Activated CD4-positive, alpha-beta T cell treated with anti-CD3 and anti-CD28 coated beads, Interleukin-2, amount 10 ng/mL, durations not matched to agents 7 days and 5 days (primary cell): ENCODE measurements at regions not wholly inside any gene's neighbourhood (a gene's known extent, or its start where the extent isn't known, plus 50 kb on each side); places are given as distances from the start of the nearest gene placed in this dataset.

Source experiments
- CTCF ChIA-PET: fragments of 350-600 bp; sonication (Branson Sonifier 250); formaldehyde crosslinking; loops from one replicate; lab custom pipeline; 2021; ENCODE audit warnings: antibody characterized with exemption; lab: Charles Lee
- POLR2A ChIA-PET: fragments of 350-600 bp; sonication (Branson Sonifier 250); formaldehyde crosslinking; loops from one replicate; lab custom pipeline; 2021; ENCODE audit warnings: antibody characterized with exemption; lab: Charles Lee
- DNase-seq: peaks from one replicate; pipeline ENCODE4 v3.0.0-alpha.2; 2020
- H3K27ac Mint-ChIP-seq: one replicate; pipeline ENCODE4 v1.8.0; 2021; ENCODE audit warnings: mild to moderate bottlenecking, moderate library complexity, mixed read lengths
- H3K27me3 Mint-ChIP-seq: one replicate; pipeline ENCODE4 v1.8.0; 2021; ENCODE audit warnings: mixed read lengths
- H3K36me3 Mint-ChIP-seq: one replicate; pipeline ENCODE4 v1.8.0; 2021; ENCODE audit warnings: low read depth, mixed read lengths
- H3K4me1 Mint-ChIP-seq: one replicate; pipeline ENCODE4 v1.8.0; 2021; ENCODE audit warnings: mixed read lengths
- H3K4me3 Mint-ChIP-seq: one replicate; pipeline ENCODE4 v1.8.0; 2021; ENCODE audit warnings: mild to moderate bottlenecking, moderate library complexity, mixed read lengths
- H3K9me3 Mint-ChIP-seq: one replicate; pipeline ENCODE4 v1.8.0; 2021; ENCODE audit warnings: mixed read lengths

- Mint-ChIP-seq H3K4me3 (no peak overlapping the region), H3K9me3 (no peaks in the 10 kb centered on the region), H3K4me1 (no peaks in the 10 kb centered on the region), H3K27me3 (no peaks in the 10 kb centered on the region), H3K36me3 (no peaks in the 10 kb centered on the region), H3K27ac (no peak overlapping the region)
- CTCF ChIA-PET: no interaction called here
- no peak for DNase-seq
- POLR2A ChIA-PET: no interaction called here
These were observed 597.3 kb downstream of the ZIC1 start for GRCh38 chr3:148006508-148006907.

- Mint-ChIP-seq H3K27ac (no peak overlapping the region), H3K27me3 (no peaks in the 10 kb centered on the region), H3K36me3 (no peaks in the 10 kb centered on the region), H3K4me1 (no peaks in the 10 kb centered on the region), H3K9me3 (no peaks in the 10 kb centered on the region), H3K4me3 (no peak overlapping the region)
- ChIA-PET POLR2A (no interaction called here), CTCF (no interaction called here)
- no peak for DNase-seq
These were observed 599.4 kb downstream of the ZIC1 start for GRCh38 chr3:148008591-148008990.

- peaks cover 8% of the 10 kb centered on the region for H3K9me3 Mint-ChIP-seq
- CTCF ChIA-PET: no interaction called here
These were observed 611.7 kb downstream of the ZIC1 start for GRCh38 chr3:148020861-148021260.

GRCh38 chr3:148021381-148021780 is 612.2 kb downstream of the ZIC1 start:
- Mint-ChIP-seq H3K27ac (no peak overlapping the region), H3K4me3 (no peak overlapping the region), H3K36me3 (no peaks in the 10 kb centered on the region), H3K9me3 (peaks cover 6% of the 10 kb centered on the region), H3K4me1 (no peaks in the 10 kb centered on the region), H3K27me3 (no peaks in the 10 kb centered on the region)
- CTCF ChIA-PET: no interaction called here
- POLR2A ChIA-PET: no interaction called here
- DNase-seq: no peak

More at GRCh38 chr3:148020861-148021260, 611.7 kb downstream of the ZIC1 start:
- Mint-ChIP-seq H3K4me3 (no peak overlapping the region), H3K27ac (no peak overlapping the region), H3K36me3 (no peaks in the 10 kb centered on the region), H3K27me3 (no peaks in the 10 kb centered on the region), H3K4me1 (no peaks in the 10 kb centered on the region)
- POLR2A ChIA-PET: no interaction called here
- no peak for DNase-seq

- DNase-seq: no peak
- no peaks in the 10 kb centered on the region for H3K36me3 Mint-ChIP-seq
- ChIA-PET POLR2A (no interaction called here), CTCF (no interaction called here)
- peaks cover 4% of the 10 kb centered on the region for H3K9me3 Mint-ChIP-seq
- H3K4me3 Mint-ChIP-seq: no peak overlapping the region
- no peaks in the 10 kb centered on the region for H3K4me1 Mint-ChIP-seq
- H3K27ac Mint-ChIP-seq: no peak overlapping the region
- no peaks in the 10 kb centered on the region for H3K27me3 Mint-ChIP-seq
These were observed 614.8 kb downstream of the ZIC1 start for GRCh38 chr3:148023994-148024393.

GRCh38 chr3:148026009-148026588 is 616.9 kb downstream of the ZIC1 start:
- H3K36me3 Mint-ChIP-seq: no peaks in the 10 kb centered on the region
- POLR2A ChIA-PET: no interaction called here
- peaks cover 4% of the 10 kb centered on the region for H3K9me3 Mint-ChIP-seq
- DNase-seq: no peak
- no peaks in the 10 kb centered on the region for H3K27me3 Mint-ChIP-seq
- no peaks in the 10 kb centered on the region for H3K4me1 Mint-ChIP-seq
- H3K27ac Mint-ChIP-seq: no peak overlapping the region
- no peak overlapping the region for H3K4me3 Mint-ChIP-seq
- CTCF ChIA-PET: no interaction called here

- Mint-ChIP-seq H3K4me1 (no peaks in the 10 kb centered on the region), H3K27ac (no peak overlapping the region), H3K4me3 (no peak overlapping the region), H3K27me3 (no peaks in the 10 kb centered on the region), H3K36me3 (no peaks in the 10 kb centered on the region), H3K9me3 (no peaks in the 10 kb centered on the region)
- ChIA-PET CTCF (interaction anchor here (0.6 kb wide), 1 partner anchor 1423 kb away, joined by 4 read pairs; no protein-coding TSS in a partner anchor), POLR2A (no interaction called here)
- DNase-seq: no peak
These were observed 621.8 kb downstream of the ZIC1 start for GRCh38 chr3:148030975-148031374.

GRCh38 chr3:148034353-148034752 is 625.2 kb downstream of the ZIC1 start:
- ChIA-PET CTCF (no interaction called here), POLR2A (no interaction called here)
- Mint-ChIP-seq H3K9me3 (no peaks in the 10 kb centered on the region), H3K27me3 (no peaks in the 10 kb centered on the region), H3K36me3 (no peaks in the 10 kb centered on the region), H3K4me3 (no peak overlapping the region), H3K27ac (no peak overlapping the region), H3K4me1 (no peaks in the 10 kb centered on the region)
- no peak for DNase-seq

GRCh38 chr3:148036331-148036876 is 627.2 kb downstream of the ZIC1 start:
- H3K4me3 Mint-ChIP-seq: no peak overlapping the region
- CTCF ChIA-PET: no interaction called here
- no peaks in the 10 kb centered on the region for H3K27me3 Mint-ChIP-seq
- no peaks in the 10 kb centered on the region for H3K36me3 Mint-ChIP-seq
- H3K4me1 Mint-ChIP-seq: no peaks in the 10 kb centered on the region
- no peaks in the 10 kb centered on the region for H3K9me3 Mint-ChIP-seq
- POLR2A ChIA-PET: no interaction called here
- DNase-seq: no peak
- H3K27ac Mint-ChIP-seq: no peak overlapping the region

- H3K4me1 Mint-ChIP-seq: no peaks in the 10 kb centered on the region
- ChIA-PET CTCF (no interaction called here), POLR2A (no interaction called here)
- no peak for DNase-seq
- no peak overlapping the region for H3K4me3 Mint-ChIP-seq
- H3K9me3 Mint-ChIP-seq: no peaks in the 10 kb centered on the region
- H3K36me3 Mint-ChIP-seq: no peaks in the 10 kb centered on the region
- H3K27ac Mint-ChIP-seq: no peak overlapping the region
- H3K27me3 Mint-ChIP-seq: no peaks in the 10 kb centered on the region
These were observed 633.7 kb downstream of the ZIC1 start for GRCh38 chr3:148042663-148043445.

- Mint-ChIP-seq H3K36me3 (no peaks in the 10 kb centered on the region), H3K27ac (no peak overlapping the region), H3K4me3 (no peak overlapping the region), H3K27me3 (no peaks in the 10 kb centered on the region), H3K9me3 (no peaks in the 10 kb centered on the region), H3K4me1 (no peaks in the 10 kb centered on the region)
- DNase-seq: no peak
- ChIA-PET CTCF (no interaction called here), POLR2A (no interaction called here)
These were observed 635.0 kb downstream of the ZIC1 start for GRCh38 chr3:148044151-148044550.

- no peak for DNase-seq
- Mint-ChIP-seq H3K4me1 (no peaks in the 10 kb centered on the region), H3K9me3 (no peaks in the 10 kb centered on the region), H3K27ac (no peak overlapping the region), H3K27me3 (no peaks in the 10 kb centered on the region), H3K4me3 (no peak overlapping the region), H3K36me3 (no peaks in the 10 kb centered on the region)
- ChIA-PET CTCF (no interaction called here), POLR2A (no interaction called here)
These were observed 642.7 kb upstream of the AGTR1 start for GRCh38 chr3:148054999-148055398.

- ChIA-PET POLR2A (no interaction called here), CTCF (no interaction called here)
- DNase-seq: no peak
- Mint-ChIP-seq H3K9me3 (no peaks in the 10 kb centered on the region), H3K27me3 (no peaks in the 10 kb centered on the region), H3K4me3 (no peak overlapping the region), H3K4me1 (no peaks in the 10 kb centered on the region), H3K36me3 (no peaks in the 10 kb centered on the region), H3K27ac (no peak overlapping the region)
These were observed 635.1 kb upstream of the AGTR1 start for GRCh38 chr3:148062590-148062989.
